Hepatocyte (in vitro differentiated cells): ENCODE measurements at regions not wholly inside any gene's neighbourhood (a gene's known extent, or its start where the extent isn't known, plus 50 kb on each side); places are given as distances from the start of the nearest gene placed in this dataset.

Experiments
- CTCF ChIP-seq: fragments of 200-600 bp; sonication (generic); IDR thresholded peaks from 2 replicates; pipeline ENCODE4 v1.5.1; 2016; ENCODE audit warnings: antibody characterized with exemption, mild to moderate bottlenecking; ENCODE audit not compliant: poor library complexity
- EZH2 ChIP-seq: fragments of 200-600 bp; sonication (generic); IDR thresholded peaks from 2 replicates; pipeline ENCODE4 v1.6.1; 2016; ENCODE audit warnings: antibody characterized with exemption, mild to moderate bottlenecking, borderline replicate concordance
- EZH2phosphoT487 ChIP-seq: fragments of 200-600 bp; sonication (generic); IDR thresholded peaks from one replicate; pipeline ENCODE4 v1.6.1; 2018; ENCODE audit warnings: antibody characterized with exemption, mild to moderate bottlenecking, low read depth, moderate library complexity; ENCODE audit not compliant: unreplicated experiment, severe bottlenecking

GRCh38 chr3:182651461-182651860 is 141.8 kb upstream of the ATP11B start:
- TF ChIP-seq CTCF (no peak), EZH2 (no peak), EZH2phosphoT487 (no peak)
